Stomach (tissue), 8 donors: ENCODE measurements at regions not wholly inside any gene's neighbourhood (a gene's known extent, or its start where the extent isn't known, plus 50 kb on each side); places are given as distances from the start of the nearest gene placed in this dataset.
"Not testable (repeated sequence)": the region's sequence is repeated elsewhere in the genome, so short reads cannot be mapped to it uniquely, and the experiment has no call there.

Experiments used
- DNase-seq, 2 donors: peaks; one replicate each; pipeline versions ENCODE4 v3.0.0 to v3.0.0-alpha.2; 2013 to 2019
- H3K27ac ChIP-seq, 5 donors: fragments of 200-600 bp in 4 of 5; sonication (generic) in 4 of 5; one replicate each; pipeline ENCODE4 v1.5.1; 2013 to 2019; ENCODE audit warnings: mild to moderate bottlenecking in 1 of 5, moderate library complexity in 1 of 5
- H3K27me3 ChIP-seq, 3 donors: fragments of 200-600 bp; sonication (generic); one replicate each; pipeline ENCODE4 v1.5.1; 2017 to 2019; ENCODE audit warnings: mixed run types in 1 of 3
- H3K36me3 ChIP-seq, 4 donors: fragments of 200-600 bp; sonication (generic); 1 replicate in 3 of 4; 2 replicates in 1 of 4; pipeline ENCODE4 v1.5.1; 2016 to 2019
- H3K4me1 ChIP-seq, 4 donors: fragments of 200-600 bp; sonication (generic); one replicate each; pipeline ENCODE4 v1.5.1; 2016 to 2019
- H3K4me3 ChIP-seq, 4 donors: fragments of 200-600 bp; sonication (generic) in 3 of 4; one replicate each; pipeline ENCODE4 v1.5.1; 2016 to 2019; ENCODE audit warnings: mild to moderate bottlenecking in 1 of 4
- H3K9me3 ChIP-seq, 4 donors: fragments of 200-600 bp; sonication (generic); one replicate each; pipeline ENCODE4 v1.5.1; 2016 to 2019
- CTCF ChIP-seq, 7 experiments: fragments of 450-650 bp in 4 of 7; fragments of 200-600 bp in 3 of 7; sonication (generic) in 3 of 7; IDR thresholded peaks; one replicate each; pipeline ENCODE4 v1.5.1; 2016 to 2019; ENCODE audit warnings: antibody characterized with exemption in 7 of 7, control low read depth in 2 of 7, mild to moderate bottlenecking in 1 of 7
- EP300 ChIP-seq: sonication (generic); formaldehyde crosslinking; IDR thresholded peaks from one replicate; pipeline ENCODE4 v1.6.1; 2017; ENCODE audit warnings: antibody characterized with exemption
- POLR2A ChIP-seq, 4 donors: fragments of 450-650 bp; IDR thresholded peaks; one replicate each; pipeline ENCODE4 v1.6.1; 2016; ENCODE audit warnings: antibody characterized with exemption in 4 of 4, control low read depth in 2 of 4, mild to moderate bottlenecking in 1 of 4, moderate library complexity in 1 of 4
- POLR2AphosphoS5 ChIP-seq, 3 donors: sonication (generic); formaldehyde crosslinking; IDR thresholded peaks; one replicate each; pipeline ENCODE4 v1.6.1; 2016; ENCODE audit warnings: antibody characterized with exemption in 3 of 3
- WGBS, 5 donors: extraction: QIAGEN DNeasy Blood & Tissue Kit in 3 of 5; methylation state at CpG; one replicate each; pipeline versions ENCODE4 v1.1.5 to v1.1.7; 2013 to 2018; 5-methylcytosine and 5-hydroxymethylcytosine counted together
- intact Hi-C: fragments of 100-400 bp; cut with DNase I; formaldehyde crosslinking; loops from one replicate; pipeline ENCODE4 v1.15.1; 2023; ENCODE audit warnings: low total_unique reads
- donor health status: healthy with polysubstance abuse.
- donor health status: Bipolar disorder and iron deficiency.
- donor health status: healthy.

- no peaks in the 10 kb centered on the region for H3K9me3 ChIP-seq
- no peaks in the 10 kb centered on the region for H3K27me3 ChIP-seq
- TF ChIP-seq POLR2A (IDR thresholded peaks at IDR 0.05) (no peak), POLR2AphosphoS5 (IDR thresholded peaks at IDR 0.05) (no peak), EP300 (no peak)
- H3K4me1 ChIP-seq = no peaks in the 10 kb centered on the region
- H3K27ac ChIP-seq = no peak overlapping the region
- intact Hi-C loops = no loop called here
- H3K4me3 ChIP-seq = no peak overlapping the region
- 41 to 69% (median 56%) methylated on average over 4 to 5 of the region's 5 CpGs for WGBS, 5 donors
- peak in 1 of 2 donors; percentile 21 for DNase-seq
- H3K36me3 ChIP-seq = no peaks in the 10 kb centered on the region
Observed at GRCh38 chr13:69264362-69265334, 843.0 kb upstream of the ATXN8OS start.

- 47 to 84% (median 78%) methylated on average over 1 of the region's 1 CpG for WGBS, 5 donors
- TF ChIP-seq POLR2AphosphoS5 (IDR thresholded peaks at IDR 0.05) = no peak
- TF ChIP-seq POLR2A (IDR thresholded peaks at IDR 0.05) = no peak
- TF ChIP-seq CTCF (IDR thresholded peaks at IDR 0.05) = no peak
Observed at GRCh38 chr13:69243366-69243765, 864.3 kb upstream of the ATXN8OS start.

GRCh38 chr13:69234171-69234570, 873.5 kb upstream of the ATXN8OS start:
- Histone ChIP-seq H3K27me3 (no peaks in the 10 kb centered on the region), H3K4me1 (no peaks in the 10 kb centered on the region), H3K36me3 (no peaks in the 10 kb centered on the region), H3K9me3 (no peaks in the 10 kb centered on the region), H3K27ac (no peak overlapping the region), H3K4me3 (no peak overlapping the region)
- DNase-seq = no peak
- no peak for TF ChIP-seq POLR2A (IDR thresholded peaks at IDR 0.05)
- no peak for TF ChIP-seq EP300
- no peak for TF ChIP-seq POLR2AphosphoS5 (IDR thresholded peaks at IDR 0.05)
- TF ChIP-seq CTCF (IDR thresholded peaks at IDR 0.05) = no peak
- intact Hi-C loops = no loop called here

More at GRCh38 chr13:69243366-69243765, 864.3 kb upstream of the ATXN8OS start:
- no peaks in the 10 kb centered on the region for H3K27me3 ChIP-seq
- H3K9me3 ChIP-seq = no peaks in the 10 kb centered on the region
- no peaks in the 10 kb centered on the region for H3K4me1 ChIP-seq
- H3K27ac ChIP-seq = no peak overlapping the region
- H3K4me3 ChIP-seq = no peak overlapping the region
- DNase-seq = no peak
- intact Hi-C loops = no loop called here
- no peaks in the 10 kb centered on the region for H3K36me3 ChIP-seq

- Histone ChIP-seq H3K27me3 (no peaks in the 10 kb centered on the region), H3K4me3 (no peak overlapping the region), H3K27ac (no peak overlapping the region), H3K9me3 (no peaks in the 10 kb centered on the region), H3K36me3 (no peaks in the 10 kb centered on the region), H3K4me1 (no peaks in the 10 kb centered on the region)
- DNase-seq = no peak
- intact Hi-C loops = no loop called here
- WGBS, 5 donors = 40 to 69% (median 57%) methylated on average over 2 of the region's 2 CpGs
- no peak for TF ChIP-seq POLR2A (IDR thresholded peaks at IDR 0.05)
Observed at GRCh38 chr13:69226427-69226826, 881.2 kb upstream of the ATXN8OS start.

GRCh38 chr13:69221633-69222498, 885.8 kb upstream of the ATXN8OS start:
- H3K4me3 ChIP-seq, H3K36me3 ChIP-seq, H3K27me3 ChIP-seq, H3K27ac ChIP-seq, H3K4me1 ChIP-seq, intact Hi-C loops, H3K9me3 ChIP-seq, DNase-seq: not testable (repeated sequence)
- 94 to 98% (median 95%) methylated on average over 22 of the region's 22 CpGs for WGBS, 5 donors
